Thymus (tissue), 11 donors: ENCODE measurements at regions not wholly inside any gene's neighbourhood (a gene's known extent, or its start where the extent isn't known, plus 50 kb on each side); places are given as distances from the start of the nearest gene placed in this dataset.

ENCODE experiments used
- DNase-seq, 9 donors: peaks; one replicate each; pipeline ENCODE4 v3.0.0-alpha.2; 2013; ENCODE audit warnings: low spot score in 9 of 9, low read depth in 6 of 9, missing footprints in 1 of 9
- H3K27ac ChIP-seq, 2 donors: one replicate each; pipeline ENCODE4 v1.5.1; 2013; ENCODE audit warnings: control low read depth in 1 of 2, low read depth in 1 of 2, low read length in 1 of 2, mild to moderate bottlenecking in 1 of 2, moderate library complexity in 1 of 2
- H3K27me3 ChIP-seq, 2 donors: one replicate each; pipeline ENCODE4 v1.5.1; 2013; ENCODE audit warnings: low read length in 1 of 2; ENCODE audit not compliant: control insufficient read depth in 2 of 2, insufficient read depth in 1 of 2
- H3K36me3 ChIP-seq, 2 donors: one replicate each; pipeline ENCODE4 v1.5.1; 2013; ENCODE audit warnings: low read length in 1 of 2, mild to moderate bottlenecking in 1 of 2, moderate library complexity in 1 of 2; ENCODE audit not compliant: control insufficient read depth in 2 of 2, insufficient read depth in 2 of 2
- H3K4me1 ChIP-seq, 2 donors: one replicate each; pipeline ENCODE4 v1.5.1; 2013; ENCODE audit warnings: low read length in 2 of 2; ENCODE audit not compliant: control insufficient read depth in 2 of 2, insufficient read depth in 2 of 2
- H3K4me3 ChIP-seq, 2 donors: one replicate each; pipeline ENCODE4 v1.5.1; 2013; ENCODE audit warnings: low read length in 2 of 2, control low read depth in 1 of 2, mild to moderate bottlenecking in 1 of 2
- H3K9me3 ChIP-seq, 2 donors: one replicate each; pipeline ENCODE4 v1.5.1; 2013; ENCODE audit warnings: low read length in 1 of 2, mild to moderate bottlenecking in 1 of 2; ENCODE audit not compliant: control insufficient read depth in 2 of 2, insufficient read depth in 1 of 2
- WGBS: extraction: QIAGEN DNeasy Blood & Tissue Kit; methylation state at CpG from one replicate; pipeline ENCODE4 v1.1.7; 2013; 5-methylcytosine and 5-hydroxymethylcytosine counted together
- donor health status: healthy.

DNA sequence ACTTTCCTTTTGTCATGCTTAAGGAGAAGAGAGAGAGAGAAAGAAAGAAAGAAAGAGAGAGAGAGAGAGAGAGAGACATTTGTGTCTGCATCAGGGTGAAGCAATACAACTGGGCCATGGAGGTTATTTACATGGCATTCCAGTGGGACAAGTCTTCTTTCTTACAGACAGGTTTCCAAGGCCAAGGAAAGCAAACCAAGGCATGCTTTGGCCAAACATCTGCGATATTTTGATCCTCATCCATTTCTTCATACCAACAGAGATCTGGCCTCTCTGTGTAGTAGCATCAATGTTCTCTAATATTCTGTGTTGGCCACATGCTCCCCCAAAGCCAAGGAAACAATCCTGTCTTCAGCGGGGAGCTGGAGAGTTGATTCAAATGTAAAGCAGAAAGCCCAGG, 292.1 kb downstream of the SETD4 start:
- H3K27me3 ChIP-seq, result peaks cover 0 to 2% of the 10 kb centered on the region in 2 donors
- no peaks in the 10 kb centered on the region for H3K4me1 ChIP-seq
- no peaks in the 10 kb centered on the region for H3K36me3 ChIP-seq
- H3K9me3 ChIP-seq, result no peaks in the 10 kb centered on the region
- no peak overlapping the region for H3K4me3 ChIP-seq
- 95% methylated on average over 2 of the region's 2 CpGs for WGBS
- no peak overlapping the region for H3K27ac ChIP-seq
- DNase-seq, result no peak

DNA sequence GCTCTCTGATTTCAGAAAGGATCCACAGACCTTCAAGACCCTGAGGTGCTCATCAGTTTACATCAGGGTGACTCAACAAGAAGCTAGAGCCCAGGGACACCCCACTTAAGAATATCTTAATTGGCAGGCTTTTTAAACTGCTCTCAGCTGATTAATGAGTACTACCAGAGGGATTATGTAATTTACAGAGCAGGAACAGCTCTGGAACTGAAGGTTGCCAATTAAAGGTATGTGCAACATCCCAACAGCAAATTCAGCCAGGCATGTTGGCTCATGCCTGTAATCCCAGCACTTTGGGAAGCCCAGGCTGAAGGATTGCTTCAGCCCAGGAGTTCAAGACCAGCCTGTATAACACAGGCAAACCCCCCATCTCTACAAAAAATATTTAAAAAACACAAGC, 295.7 kb downstream of the SETD4 start:
- H3K9me3 ChIP-seq, result no peaks in the 10 kb centered on the region
- no peak for DNase-seq
- H3K4me3 ChIP-seq, result no peak overlapping the region
- H3K4me1 ChIP-seq, result no peaks in the 10 kb centered on the region
- H3K27ac ChIP-seq, result no peak overlapping the region
- H3K27me3 ChIP-seq, result peaks cover 0 to 2% of the 10 kb centered on the region in 2 donors
- no peaks in the 10 kb centered on the region for H3K36me3 ChIP-seq

DNA sequence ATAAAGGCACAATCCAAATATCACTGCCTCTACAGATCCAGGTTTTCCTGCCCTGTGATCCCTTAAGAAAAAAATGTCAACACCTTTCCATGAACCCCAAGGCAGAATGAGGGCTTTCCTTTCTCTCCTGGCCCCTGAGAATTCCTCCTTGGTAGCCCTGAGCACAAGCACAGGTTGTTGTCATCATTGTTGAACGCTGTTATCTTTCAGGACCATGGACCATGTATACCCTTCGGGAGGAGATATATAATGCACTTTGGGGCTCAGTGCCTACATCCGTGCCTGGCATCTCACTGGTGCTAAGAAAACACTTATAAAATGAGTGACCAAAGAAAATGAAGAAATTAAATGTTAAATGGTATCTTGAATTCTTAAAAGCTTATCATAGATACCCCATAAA, 296.2 kb downstream of the SETD4 start:
- no peaks in the 10 kb centered on the region for H3K9me3 ChIP-seq
- 96% methylated on average over 3 of the region's 3 CpGs for WGBS
- H3K27me3 ChIP-seq, result peaks cover 0 to 2% of the 10 kb centered on the region in 2 donors
- H3K27ac ChIP-seq, result no peak overlapping the region
- no peaks in the 10 kb centered on the region for H3K36me3 ChIP-seq
- H3K4me3 ChIP-seq, result no peak overlapping the region
- no peak for DNase-seq
- H3K4me1 ChIP-seq, result no peaks in the 10 kb centered on the region

DNA sequence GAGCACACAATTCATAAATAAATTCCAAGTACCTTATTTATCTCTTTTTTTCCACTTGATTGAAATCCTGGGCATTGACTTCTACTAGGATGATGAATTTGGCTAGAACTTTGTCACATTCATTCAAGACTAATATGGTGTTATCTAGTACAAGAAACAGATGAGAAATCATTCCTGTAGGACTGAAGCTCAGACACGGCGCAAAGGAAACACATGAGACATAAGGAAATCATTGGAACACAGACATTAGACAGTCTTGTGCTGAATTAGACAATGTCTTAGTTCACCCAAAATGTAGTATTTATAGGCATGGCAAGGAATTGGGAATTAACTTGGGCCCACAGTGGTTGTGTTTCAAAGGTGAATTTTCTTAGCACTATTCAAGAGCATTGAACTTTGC, 305.7 kb downstream of the SETD4 start:
- Histone ChIP-seq H3K27me3 (peaks cover 2 to 13% of the 10 kb centered on the region in 2 donors), H3K4me3 (no peak overlapping the region), H3K36me3 (no peaks in the 10 kb centered on the region), H3K4me1 (no peaks in the 10 kb centered on the region), H3K9me3 (no peaks in the 10 kb centered on the region), H3K27ac (no peak overlapping the region)
- DNase-seq, result no peak
- over 99% methylated on average over 2 of the region's 2 CpGs for WGBS

DNA sequence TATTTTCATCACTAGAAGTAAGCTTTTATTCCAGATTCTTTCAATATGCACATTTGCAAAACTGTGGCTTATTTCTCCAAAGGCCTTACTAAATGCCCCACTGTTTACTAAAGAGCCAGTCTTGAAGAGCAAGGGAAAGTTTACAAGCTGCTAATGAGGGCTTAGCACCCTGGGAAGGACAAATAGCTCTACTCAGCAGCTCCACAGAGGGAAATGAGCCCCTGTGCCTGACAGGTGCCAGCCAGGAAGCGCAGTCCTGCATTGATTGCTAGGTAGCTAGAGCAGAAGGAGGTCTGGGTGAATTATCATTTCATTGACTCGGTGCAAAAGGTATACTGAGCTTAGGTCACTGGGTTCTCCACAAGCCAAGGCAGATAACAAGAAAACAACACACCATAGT, 307.0 kb downstream of the SETD4 start:
- Histone ChIP-seq H3K9me3 (no peaks in the 10 kb centered on the region), H3K27ac (no peak overlapping the region), H3K4me3 (no peak overlapping the region), H3K36me3 (no peaks in the 10 kb centered on the region), H3K27me3 (peaks cover 0 to 11% of the 10 kb centered on the region in 2 donors), H3K4me1 (no peaks in the 10 kb centered on the region)
- no peak for DNase-seq
- 86% methylated on average over 2 of the region's 2 CpGs for WGBS

DNA sequence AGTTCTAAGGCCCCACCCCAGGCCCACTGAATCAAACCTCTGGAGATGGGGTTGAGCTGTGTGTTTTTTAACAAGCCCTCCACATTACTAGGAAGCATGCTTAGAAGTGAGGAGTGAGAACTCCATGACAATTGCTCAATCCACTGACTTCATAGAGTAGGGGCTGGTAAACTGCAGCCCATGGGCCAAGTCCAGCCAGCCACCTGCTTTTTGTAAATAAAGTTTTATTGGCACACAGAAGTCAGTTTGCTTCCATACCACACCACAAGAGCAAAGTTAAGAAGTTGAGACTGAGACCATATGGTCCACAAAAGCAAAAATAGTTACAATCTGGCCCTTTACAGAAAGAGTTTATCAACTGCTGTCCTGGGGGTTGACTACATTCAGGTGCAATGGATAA, 309.2 kb downstream of the SETD4 start:
- no peak for DNase-seq
- Histone ChIP-seq H3K27me3 (peaks cover 0 to 10% of the 10 kb centered on the region in 2 donors), H3K36me3 (no peaks in the 10 kb centered on the region), H3K27ac (no peak overlapping the region), H3K4me1 (no peaks in the 10 kb centered on the region), H3K4me3 (no peak overlapping the region), H3K9me3 (no peaks in the 10 kb centered on the region)

DNA sequence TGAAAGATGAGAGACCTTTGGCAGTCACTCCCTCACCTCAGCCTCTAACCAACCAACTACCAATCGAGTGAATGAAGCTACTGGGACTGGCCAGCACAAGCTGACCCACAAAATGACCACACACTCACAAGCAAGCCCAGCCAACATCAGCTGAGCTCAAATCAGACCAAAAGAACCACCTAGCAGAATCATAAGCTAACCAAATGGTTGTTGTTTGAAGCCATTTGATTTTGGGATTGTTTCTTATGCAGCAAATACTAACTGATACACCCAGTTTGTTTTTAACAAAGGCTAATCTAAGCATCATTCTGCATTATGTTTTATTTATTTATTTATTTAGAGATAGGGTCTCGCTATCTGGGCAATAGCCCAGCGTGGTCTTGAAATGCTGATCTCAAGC, 310.4 kb downstream of the SETD4 start:
- H3K9me3 ChIP-seq, result no peaks in the 10 kb centered on the region
- 94% methylated on average over 3 of the region's 3 CpGs for WGBS
- no peak overlapping the region for H3K27ac ChIP-seq
- peaks cover under 1 to 8% of the 10 kb centered on the region in 2 donors for H3K27me3 ChIP-seq
- no peak overlapping the region for H3K4me3 ChIP-seq
- DNase-seq, result no peak
- no peaks in the 10 kb centered on the region for H3K36me3 ChIP-seq
- H3K4me1 ChIP-seq, result no peaks in the 10 kb centered on the region

DNA sequence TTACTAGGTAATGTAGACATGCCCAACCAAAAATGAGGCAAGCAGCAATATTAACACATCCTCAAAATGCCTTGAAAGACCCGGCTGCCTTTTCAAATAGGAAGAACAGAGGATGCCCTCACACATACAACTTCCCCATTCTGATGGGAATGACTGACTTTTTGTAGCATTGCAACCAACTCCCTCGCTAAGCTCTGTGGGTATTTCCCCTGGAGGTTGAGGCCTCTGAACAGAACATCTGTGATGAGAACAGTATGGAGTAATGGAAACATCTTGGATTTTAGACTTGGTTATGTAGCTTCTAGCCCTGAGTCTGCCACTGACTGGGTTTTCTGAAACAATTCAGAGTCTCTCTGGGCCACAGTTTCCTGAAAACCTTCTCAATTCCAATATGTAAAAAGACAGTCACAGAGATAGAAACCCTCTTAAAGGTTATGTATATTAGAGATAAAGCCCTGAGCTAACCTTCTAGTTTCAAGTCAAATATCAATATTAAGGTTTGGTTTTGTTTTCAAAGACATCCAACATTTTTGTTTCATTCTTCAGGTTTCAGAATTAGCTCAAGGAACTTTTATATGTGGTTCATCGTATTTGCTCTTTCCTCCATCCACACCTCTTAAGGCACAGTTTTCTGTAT, 311.5 kb downstream of the SETD4 start:
- Histone ChIP-seq H3K27ac (no peak overlapping the region), H3K9me3 (no peaks in the 10 kb centered on the region), H3K36me3 (no peaks in the 10 kb centered on the region), H3K4me1 (no peaks in the 10 kb centered on the region), H3K4me3 (no peak overlapping the region), H3K27me3 (peaks cover 3 to 8% of the 10 kb centered on the region in 2 donors)
- DNase-seq, result no peak
- 41% methylated on average over 3 of the region's 3 CpGs for WGBS

DNA sequence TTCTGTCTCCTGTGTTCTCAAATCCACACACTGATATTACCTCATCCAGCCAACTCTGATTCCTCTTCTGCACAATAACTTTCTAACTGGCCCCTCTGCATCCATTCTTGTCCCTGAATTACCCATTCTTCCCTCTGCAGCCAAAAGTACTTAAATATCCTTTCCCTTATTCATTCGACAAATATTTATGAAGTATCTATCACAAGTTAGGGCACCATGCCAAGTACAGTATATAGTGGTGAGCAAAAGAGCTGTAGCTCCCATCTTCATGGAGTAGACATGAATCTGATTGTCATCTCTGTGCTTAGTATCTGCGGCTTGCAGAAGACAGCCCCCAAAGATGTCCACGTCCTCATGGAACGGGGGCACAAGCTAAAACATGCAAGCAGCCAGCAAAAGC, 316.8 kb downstream of the SETD4 start:
- H3K9me3 ChIP-seq, result no peaks in the 10 kb centered on the region
- no peaks in the 10 kb centered on the region for H3K36me3 ChIP-seq
- H3K4me3 ChIP-seq, result no peak overlapping the region
- no peak for DNase-seq
- no peaks in the 10 kb centered on the region for H3K4me1 ChIP-seq
- H3K27me3 ChIP-seq, result peaks cover 3% of the 10 kb centered on the region in 2 donors
- H3K27ac ChIP-seq, result no peak overlapping the region
- WGBS, result 93% methylated on average over 4 of the region's 4 CpGs
